HepG2 (cell line): ENCODE measurements at regions not wholly inside any gene's neighbourhood (a gene's known extent, or its start where the extent isn't known, plus 50 kb on each side); places are given as distances from the start of the nearest gene placed in this dataset.

ENCODE experiments used
- EP300 ChIP-seq, 3 experiments: sonication (generic) in 1 of 3; formaldehyde crosslinking in 1 of 3; IDR thresholded peaks; 2 replicates each; pipeline versions ENCODE4 v1.5.1 to v1.6.1; 2011 to 2020; ENCODE audit warnings: low read depth in 2 of 3, low read length in 2 of 3, borderline replicate concordance in 1 of 3, improper control_type of control experiment in 1 of 3, mild to moderate bottlenecking in 1 of 3, missing genetic modification reagents in 1 of 3, moderate library complexity in 1 of 3
- NFE2 ChIP-seq: sonication (generic); formaldehyde crosslinking; IDR thresholded peaks from 2 replicates; pipeline ENCODE4 v1.4.0; 2020; ENCODE audit warnings: missing genetic modification reagents
- PLRG1 ChIP-seq: fragments of 450-650 bp; conservative IDR thresholded peaks from 2 replicates; pipeline ENCODE4 v1.6.1; 2016
- RERE ChIP-seq: IDR thresholded peaks from 2 replicates; pipeline ENCODE4 v1.6.1; 2016; ENCODE audit warnings: low read depth, missing genetic modification reagents, missing compliant biosample characterization
- THRA ChIP-seq: sonication (generic); formaldehyde crosslinking; IDR thresholded peaks from 2 replicates; pipeline ENCODE4 v1.4.0; 2020; ENCODE audit warnings: missing genetic modification reagents, borderline replicate concordance
- ZBTB33 ChIP-seq: sonication (generic); formaldehyde crosslinking; IDR thresholded peaks from 2 replicates; pipeline ENCODE4 v1.4.0; 2020; ENCODE audit warnings: missing genetic modification reagents
- ZNF10 ChIP-seq: sonication (generic); formaldehyde crosslinking; IDR thresholded peaks from 2 replicates; pipeline ENCODE4 v1.4.0; 2020; ENCODE audit warnings: mild to moderate bottlenecking, low read depth, missing genetic modification reagents, borderline replicate concordance
- ZNF230 ChIP-seq: sonication (generic); formaldehyde crosslinking; IDR thresholded peaks from 2 replicates; pipeline ENCODE4 v1.4.0; 2020; ENCODE audit warnings: mild to moderate bottlenecking, missing genetic modification reagents
- ZSCAN29 ChIP-seq: sonication (generic); formaldehyde crosslinking; conservative IDR thresholded peaks from 2 replicates; pipeline ENCODE4 v1.4.0; 2020; ENCODE audit warnings: mild to moderate bottlenecking, missing genetic modification reagents

- TF ChIP-seq ZNF230 (CRISPR knock-in tag) (no peak), RERE (CRISPR knock-in tag) (no peak), EP300 (IDR thresholded peaks at IDR 0.05; ENCODE audit: low read depth in 2 of 2, low read length in 2 of 2) (no peak), EP300 (CRISPR knock-in tag; IDR thresholded peaks at IDR 0.05; ENCODE audit: borderline replicate concordance) (no peak), ZNF10 (no peak), NFE2 (no peak), PLRG1 (no peak), ZSCAN29 (no peak), THRA (CRISPR knock-in tag) (no peak), ZBTB33 (no peak)
Observed at GRCh38 chr15:69860321-69860720, 237.4 kb downstream of the TLE3 start.
